GM10266 (cell line): ENCODE measurements at regions not wholly inside any gene's neighbourhood (a gene's known extent, or its start where the extent isn't known, plus 50 kb on each side); places are given as distances from the start of the nearest gene placed in this dataset.

Experiments used
- DNase-seq: peaks from one replicate; pipeline ENCODE4 v3.0.0; 2012; ENCODE audit errors: extremely low spot score
- TF ChIP-seq, protein P1 (sequence below): IDR thresholded peaks from 2 replicates; pipeline ENCODE4 v1.5.1; 2012; ENCODE audit warnings: mild to moderate bottlenecking, low read depth; ENCODE audit not compliant: control insufficient read depth, insufficient read depth; ENCODE audit errors: missing control alignments

DNA sequence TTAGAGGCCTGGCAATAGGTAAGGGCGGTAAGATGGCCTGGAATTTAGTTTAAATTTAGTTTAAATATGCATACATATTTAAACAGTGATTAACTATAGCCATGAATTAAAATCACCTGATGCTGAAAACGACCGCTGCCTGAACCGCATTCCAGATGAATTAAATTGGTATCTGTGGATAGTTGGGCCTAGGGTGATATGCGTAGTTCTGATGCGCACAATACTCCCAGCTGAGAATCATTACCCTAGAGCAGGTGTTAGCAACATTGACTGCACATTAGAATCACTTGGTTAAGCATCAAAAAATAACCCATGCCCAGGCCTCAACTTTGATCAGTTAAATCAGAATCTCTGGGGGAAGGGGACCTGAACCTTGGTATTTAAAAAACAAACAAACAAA is 432.4 kb downstream of the GBA3 start:
- DNase-seq = no peak
- TF ChIP-seq, protein P1, sequence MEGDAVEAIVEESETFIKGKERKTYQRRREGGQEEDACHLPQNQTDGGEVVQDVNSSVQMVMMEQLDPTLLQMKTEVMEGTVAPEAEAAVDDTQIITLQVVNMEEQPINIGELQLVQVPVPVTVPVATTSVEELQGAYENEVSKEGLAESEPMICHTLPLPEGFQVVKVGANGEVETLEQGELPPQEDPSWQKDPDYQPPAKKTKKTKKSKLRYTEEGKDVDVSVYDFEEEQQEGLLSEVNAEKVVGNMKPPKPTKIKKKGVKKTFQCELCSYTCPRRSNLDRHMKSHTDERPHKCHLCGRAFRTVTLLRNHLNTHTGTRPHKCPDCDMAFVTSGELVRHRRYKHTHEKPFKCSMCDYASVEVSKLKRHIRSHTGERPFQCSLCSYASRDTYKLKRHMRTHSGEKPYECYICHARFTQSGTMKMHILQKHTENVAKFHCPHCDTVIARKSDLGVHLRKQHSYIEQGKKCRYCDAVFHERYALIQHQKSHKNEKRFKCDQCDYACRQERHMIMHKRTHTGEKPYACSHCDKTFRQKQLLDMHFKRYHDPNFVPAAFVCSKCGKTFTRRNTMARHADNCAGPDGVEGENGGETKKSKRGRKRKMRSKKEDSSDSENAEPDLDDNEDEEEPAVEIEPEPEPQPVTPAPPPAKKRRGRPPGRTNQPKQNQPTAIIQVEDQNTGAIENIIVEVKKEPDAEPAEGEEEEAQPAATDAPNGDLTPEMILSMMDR = no peak

DNA sequence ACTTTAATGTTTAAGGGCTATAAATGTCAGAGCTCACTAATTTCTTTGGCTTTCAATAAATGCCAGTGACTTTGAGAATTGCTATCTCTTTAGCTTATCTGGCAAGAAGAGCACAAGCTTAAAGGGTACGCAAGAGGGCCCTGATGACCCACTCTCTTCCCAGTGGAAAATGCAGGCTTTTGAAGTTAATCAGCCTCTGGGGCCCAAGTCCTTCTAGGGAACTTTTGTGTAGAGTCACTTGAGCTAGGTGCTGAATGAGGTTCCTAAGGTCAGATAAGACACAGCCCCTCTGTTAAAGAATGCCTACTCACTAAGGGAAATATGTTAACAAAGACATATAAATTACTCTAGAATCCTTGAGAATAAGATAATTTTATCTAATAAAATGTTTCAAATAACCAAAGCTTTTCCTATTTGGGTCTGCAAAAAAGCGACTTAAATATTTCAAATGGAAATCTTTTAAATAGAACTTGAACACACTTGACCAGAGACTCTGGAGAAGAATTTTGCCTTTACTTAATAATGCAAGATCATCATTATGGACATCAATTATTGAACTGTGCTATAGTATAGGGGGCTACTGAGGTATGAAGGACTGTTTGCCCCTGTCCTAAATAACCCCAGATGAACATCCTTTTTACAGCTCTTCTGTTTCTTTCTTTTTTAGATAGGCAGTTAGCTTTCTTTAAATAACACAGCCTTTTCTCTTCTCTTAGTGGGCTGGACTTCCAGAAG is 430.1 kb downstream of the GBA3 start:
- DNase-seq = no peak
- TF ChIP-seq, protein P1 = no peak

DNA sequence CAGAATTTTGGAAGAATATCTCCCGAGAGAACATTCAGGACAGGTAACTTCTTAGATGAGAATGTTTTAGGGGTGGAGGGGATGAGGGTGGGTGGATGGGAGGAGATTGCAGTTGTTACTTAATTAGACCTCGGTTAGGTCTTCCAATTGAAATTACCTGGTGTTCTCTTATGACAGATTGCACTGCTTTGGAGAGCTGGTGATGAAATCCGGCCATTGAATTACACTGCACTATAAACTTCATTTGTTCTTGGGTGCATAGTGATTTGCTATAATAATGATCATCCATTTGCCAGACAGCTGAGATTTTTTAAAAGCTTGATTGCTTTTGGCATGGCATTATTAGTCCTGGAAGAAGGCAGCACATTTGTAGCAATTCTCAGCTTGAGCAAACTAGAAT is 427.6 kb downstream of the GBA3 start:
- DNase-seq = no peak
- TF ChIP-seq, protein P1 = no peak

DNA sequence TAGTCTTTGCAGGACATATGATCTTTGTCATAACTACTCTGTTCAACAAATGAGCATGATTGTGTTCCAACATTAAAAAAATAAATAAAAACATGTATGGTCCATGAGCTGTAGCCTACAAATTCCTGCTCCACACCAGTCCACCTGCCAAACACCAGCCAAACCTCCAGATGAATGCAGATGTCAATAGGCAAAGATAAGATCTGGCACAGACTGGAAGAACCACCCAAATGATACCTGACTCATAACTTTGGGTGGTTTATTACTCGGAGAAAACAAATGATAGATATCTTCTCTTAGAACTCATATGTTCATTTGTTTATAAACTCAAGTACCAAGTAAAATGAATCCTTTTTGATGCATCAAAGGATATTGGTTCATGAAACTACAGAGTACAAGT is 425.1 kb downstream of the GBA3 start:
- no peak for DNase-seq
- TF ChIP-seq, protein P1 = no peak

DNA sequence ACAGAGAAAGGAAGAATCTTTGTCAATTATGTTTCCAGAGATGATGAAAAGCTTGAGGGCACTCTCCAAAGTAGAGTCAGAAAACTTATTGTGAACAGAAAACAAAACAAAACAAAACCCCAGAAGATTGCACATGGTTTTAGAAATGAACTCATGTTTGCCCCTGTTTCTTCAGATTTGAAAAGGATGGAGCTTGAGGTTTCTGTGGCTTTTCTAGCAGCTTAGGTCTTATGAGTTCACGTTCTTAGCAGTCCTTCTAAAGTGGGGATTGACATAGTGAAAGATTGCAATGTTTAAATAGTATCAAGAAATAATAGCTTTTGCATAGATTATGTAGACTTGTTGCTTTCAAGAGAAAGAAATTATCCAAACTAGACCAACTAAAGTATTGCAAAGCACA is 421.8 kb downstream of the GBA3 start:
- DNase-seq = no peak
- TF ChIP-seq, protein P1 = no peak

DNA sequence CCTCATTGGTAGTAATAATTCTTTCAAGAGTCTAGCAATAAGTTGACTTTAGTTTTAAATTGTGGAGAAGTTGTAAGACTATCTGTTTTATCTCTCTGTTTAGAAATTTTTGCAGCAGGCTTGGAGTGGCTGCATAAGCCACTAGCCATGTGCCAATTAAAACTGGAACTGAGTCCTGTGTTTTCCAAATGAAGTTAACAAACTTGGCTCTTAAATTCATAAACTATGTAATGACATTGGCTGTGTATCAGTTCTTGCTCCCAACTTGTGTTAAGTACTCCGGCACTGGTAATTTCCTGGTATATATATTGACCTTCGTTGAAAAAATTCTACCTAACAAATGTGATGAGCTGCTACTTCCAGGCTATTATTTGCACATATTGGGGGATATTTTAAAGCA is 420.4 kb downstream of the GBA3 start:
- DNase-seq = no peak
- TF ChIP-seq, protein P1 = no peak

DNA sequence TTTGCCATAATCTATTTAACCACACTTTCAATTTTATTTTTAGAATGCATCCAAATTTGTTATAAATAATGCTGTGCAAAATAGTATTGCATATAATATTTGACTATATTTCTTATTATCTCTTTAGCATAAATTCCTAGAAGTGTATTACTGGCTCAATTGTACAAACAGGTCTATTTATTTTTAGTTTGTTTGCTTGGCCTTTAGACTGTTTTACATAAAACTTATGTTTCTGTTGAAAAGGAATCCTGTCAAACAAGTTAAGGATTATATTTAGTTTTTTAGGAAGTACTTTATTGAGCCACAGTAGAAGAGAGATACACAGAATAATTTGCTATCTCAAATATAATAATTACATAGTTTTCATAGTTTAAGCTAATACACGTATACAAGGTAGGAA is 413.8 kb downstream of the GBA3 start:
- TF ChIP-seq, protein P1 = no peak
- DNase-seq = no peak
